Liver (tissue), 8 donors: ENCODE measurements at regions not wholly inside any gene's neighbourhood (a gene's known extent, or its start where the extent isn't known, plus 50 kb on each side); places are given as distances from the start of the nearest gene placed in this dataset.

Experiments used
- DNase-seq: peaks from one replicate; pipeline ENCODE4 v3.0.0-alpha.2; 2017; ENCODE audit warnings: low spot score
- H3K27ac ChIP-seq, 2 donors: one replicate each; pipeline ENCODE4 v1.7.0; 2013; ENCODE audit warnings: inconsistent platforms in 2 of 2, low read length in 2 of 2, control low read depth in 1 of 2, low read depth in 1 of 2, mild to moderate bottlenecking in 1 of 2
- H3K27me3 ChIP-seq, 4 donors: one replicate each; pipeline versions ENCODE4 v1.6.1 to v1.7.0; 2013; ENCODE audit warnings: low read length in 3 of 4, inconsistent platforms in 1 of 4, mild to moderate bottlenecking in 1 of 4, moderate library complexity in 1 of 4; ENCODE audit not compliant: control insufficient read depth in 4 of 4, insufficient read depth in 4 of 4
- H3K36me3 ChIP-seq, 4 donors: one replicate each; pipeline versions ENCODE4 v1.6.1 to v1.7.0; 2013; ENCODE audit warnings: low read length in 3 of 4, mild to moderate bottlenecking in 3 of 4, low read depth in 1 of 4, moderate library complexity in 1 of 4; ENCODE audit not compliant: control insufficient read depth in 4 of 4, insufficient read depth in 3 of 4
- H3K4me1 ChIP-seq, 4 donors: one replicate each; pipeline versions ENCODE4 v1.6.1 to v1.7.0; 2013; ENCODE audit warnings: low read length in 3 of 4, mild to moderate bottlenecking in 3 of 4, moderate library complexity in 1 of 4; ENCODE audit not compliant: control insufficient read depth in 4 of 4, insufficient read depth in 4 of 4
- H3K4me3 ChIP-seq, 3 donors: one replicate each; pipeline versions ENCODE4 v1.6.1 to v1.7.0; 2013; ENCODE audit warnings: low read length in 3 of 3, control low read depth in 1 of 3, low read depth in 1 of 3, mild to moderate bottlenecking in 1 of 3
- H3K9ac ChIP-seq, 2 donors: one replicate each; pipeline ENCODE4 v1.7.0; 2013; ENCODE audit warnings: low read length in 2 of 2, mild to moderate bottlenecking in 2 of 2, moderate library complexity in 2 of 2, control low read depth in 1 of 2, low read depth in 1 of 2
- H3K9me3 ChIP-seq, 4 donors: one replicate each; pipeline versions ENCODE4 v1.6.1 to v1.7.0; 2013; ENCODE audit warnings: low read length in 3 of 4; ENCODE audit not compliant: control insufficient read depth in 4 of 4
- ATF3 ChIP-seq: IDR thresholded peaks from 2 replicates; pipeline ENCODE4 v1.6.1; 2016; ENCODE audit warnings: antibody characterized with exemption
- CTCF ChIP-seq: fragments of 150-350 bp; IDR thresholded peaks from 2 replicates; pipeline ENCODE4 v1.5.1; 2017; ENCODE audit warnings: improper control_type of control experiment, low read depth, low read length; ENCODE audit not compliant: missing input control
- EGR1 ChIP-seq, 2 donors: IDR thresholded peaks; 2 replicates each; pipeline ENCODE4 v1.6.1; 2016 to 2018; ENCODE audit warnings: antibody characterized with exemption in 2 of 2, low read depth in 2 of 2
- FOXA1 ChIP-seq: IDR thresholded peaks from 2 replicates; pipeline ENCODE4 v1.6.1; 2016; ENCODE audit warnings: antibody characterized with exemption
- GABPA ChIP-seq, 2 donors: IDR thresholded peaks in 1 of 2; conservative IDR thresholded peaks in 1 of 2; 2 replicates each; pipeline ENCODE4 v1.6.1; 2016; ENCODE audit warnings: antibody characterized with exemption in 2 of 2, mild to moderate bottlenecking in 1 of 2, moderate library complexity in 1 of 2
- HNF4A ChIP-seq, 2 donors: conservative IDR thresholded peaks; 2 replicates each; pipeline ENCODE4 v1.6.1; 2016; ENCODE audit warnings: antibody characterized with exemption in 2 of 2, mild to moderate bottlenecking in 2 of 2
- HNF4G ChIP-seq: IDR thresholded peaks from 2 replicates; pipeline ENCODE4 v1.6.1; 2016; ENCODE audit warnings: antibody characterized with exemption
- JUND ChIP-seq, 2 donors: IDR thresholded peaks; 2 replicates each; pipeline ENCODE4 v1.6.1; 2016; ENCODE audit warnings: antibody characterized with exemption in 2 of 2
- RAD21 ChIP-seq, 2 donors: IDR thresholded peaks; 2 replicates each; pipeline ENCODE4 v1.6.1; 2016; ENCODE audit warnings: antibody characterized with exemption in 2 of 2, mild to moderate bottlenecking in 2 of 2
- REST ChIP-seq: IDR thresholded peaks from 2 replicates; pipeline ENCODE4 v1.6.1; 2016; ENCODE audit warnings: antibody characterized with exemption, mild to moderate bottlenecking
- RXRA ChIP-seq, 2 donors: IDR thresholded peaks; 2 replicates each; pipeline ENCODE4 v1.6.1; 2017 to 2018; ENCODE audit warnings: antibody characterized with exemption in 2 of 2, mild to moderate bottlenecking in 1 of 2
- SP1 ChIP-seq: IDR thresholded peaks from 2 replicates; pipeline ENCODE4 v1.6.1; 2018; ENCODE audit warnings: antibody characterized with exemption, mild to moderate bottlenecking
- YY1 ChIP-seq: IDR thresholded peaks from 2 replicates; pipeline ENCODE4 v1.6.1; 2016; ENCODE audit warnings: antibody characterized with exemption, mild to moderate bottlenecking
- ZBTB33 ChIP-seq: IDR thresholded peaks from 2 replicates; pipeline ENCODE4 v1.6.1; 2016; ENCODE audit warnings: antibody characterized with exemption
- WGBS: extraction: QIAGEN DNeasy Blood & Tissue Kit; methylation state at CpG from one replicate; pipeline ENCODE4 v1.1.7; 2013; 5-methylcytosine and 5-hydroxymethylcytosine counted together
- donor health status: healthy.
- donor health status: healthy.
- donor health status: healthy.
- donor health status: healthy.
- donor health status: healthy.

GRCh38 chr6:4591218-4591617 is 185.0 kb upstream of the CDYL start:
- H3K27me3 ChIP-seq = no peaks in the 10 kb centered on the region
- WGBS = 89% methylated on average over 6 of the region's 6 CpGs
- H3K27ac ChIP-seq = no peak overlapping the region
- H3K4me3 ChIP-seq = no peak overlapping the region
- no peaks in the 10 kb centered on the region for H3K9me3 ChIP-seq
- DNase-seq = no peak
- no peak overlapping the region for H3K9ac ChIP-seq
- H3K36me3 ChIP-seq = no peaks in the 10 kb centered on the region
- TF ChIP-seq FOXA1 = no peak
- no peak for TF ChIP-seq JUND (IDR thresholded peaks at IDR 0.05)
- H3K4me1 ChIP-seq = no peaks in the 10 kb centered on the region

GRCh38 chr6:4589295-4589694 is 186.9 kb upstream of the CDYL start:
- Histone ChIP-seq H3K9me3 (no peaks in the 10 kb centered on the region), H3K27ac (no peak overlapping the region), H3K36me3 (no peaks in the 10 kb centered on the region), H3K27me3 (peaks cover 0 to 2% (median 0%) of the 10 kb centered on the region in 4 donors), H3K4me1 (no peaks in the 10 kb centered on the region), H3K9ac (no peak overlapping the region), H3K4me3 (no peak overlapping the region)
- DNase-seq = no peak
- TF ChIP-seq REST (no peak), RAD21 (IDR thresholded peaks at IDR 0.05) (no peak), HNF4A (conservative IDR thresholded peaks at IDR 0.05) (no peak), GABPA (IDR thresholded peaks at IDR 0.05 in 1 of 2, conservative IDR thresholded peaks at IDR 0.05 in 1 of 2) (no peak), EGR1 (IDR thresholded peaks at IDR 0.05; ENCODE audit: low read depth in 2 of 2) (no peak), JUND (IDR thresholded peaks at IDR 0.05) (no peak), SP1 (no peak), ATF3 (no peak), FOXA1 (no peak), ZBTB33 (no peak), RXRA (IDR thresholded peaks at IDR 0.05) (no peak), YY1 (no peak), HNF4G (no peak), CTCF (no peak)
- 77% methylated on average over 2 of the region's 2 CpGs for WGBS
